GM12873 (cell line): ENCODE measurements at regions not wholly inside any gene's neighbourhood (a gene's known extent, or its start where the extent isn't known, plus 50 kb on each side); places are given as distances from the start of the nearest gene placed in this dataset.

Experiments used
- TF ChIP-seq, protein P1 (sequence below): IDR thresholded peaks from 2 replicates; pipeline ENCODE4 v1.5.1; 2012; ENCODE audit warnings: low read depth, mild to moderate bottlenecking, moderate library complexity, low read length, control low read depth; ENCODE audit not compliant: insufficient read depth; ENCODE audit errors: missing control alignments

GRCh38 chr14:27410981-27411380 is 813.1 kb upstream of the NOVA1 start:
- TF ChIP-seq, protein P1, sequence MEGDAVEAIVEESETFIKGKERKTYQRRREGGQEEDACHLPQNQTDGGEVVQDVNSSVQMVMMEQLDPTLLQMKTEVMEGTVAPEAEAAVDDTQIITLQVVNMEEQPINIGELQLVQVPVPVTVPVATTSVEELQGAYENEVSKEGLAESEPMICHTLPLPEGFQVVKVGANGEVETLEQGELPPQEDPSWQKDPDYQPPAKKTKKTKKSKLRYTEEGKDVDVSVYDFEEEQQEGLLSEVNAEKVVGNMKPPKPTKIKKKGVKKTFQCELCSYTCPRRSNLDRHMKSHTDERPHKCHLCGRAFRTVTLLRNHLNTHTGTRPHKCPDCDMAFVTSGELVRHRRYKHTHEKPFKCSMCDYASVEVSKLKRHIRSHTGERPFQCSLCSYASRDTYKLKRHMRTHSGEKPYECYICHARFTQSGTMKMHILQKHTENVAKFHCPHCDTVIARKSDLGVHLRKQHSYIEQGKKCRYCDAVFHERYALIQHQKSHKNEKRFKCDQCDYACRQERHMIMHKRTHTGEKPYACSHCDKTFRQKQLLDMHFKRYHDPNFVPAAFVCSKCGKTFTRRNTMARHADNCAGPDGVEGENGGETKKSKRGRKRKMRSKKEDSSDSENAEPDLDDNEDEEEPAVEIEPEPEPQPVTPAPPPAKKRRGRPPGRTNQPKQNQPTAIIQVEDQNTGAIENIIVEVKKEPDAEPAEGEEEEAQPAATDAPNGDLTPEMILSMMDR, result no peak

GRCh38 chr14:27427796-27428195 is 830.0 kb upstream of the NOVA1 start:
- TF ChIP-seq, protein P1, result no peak

GRCh38 chr14:27435923-27436670 is 838.3 kb upstream of the NOVA1 start:
- TF ChIP-seq, protein P1, result no peak

DNA sequence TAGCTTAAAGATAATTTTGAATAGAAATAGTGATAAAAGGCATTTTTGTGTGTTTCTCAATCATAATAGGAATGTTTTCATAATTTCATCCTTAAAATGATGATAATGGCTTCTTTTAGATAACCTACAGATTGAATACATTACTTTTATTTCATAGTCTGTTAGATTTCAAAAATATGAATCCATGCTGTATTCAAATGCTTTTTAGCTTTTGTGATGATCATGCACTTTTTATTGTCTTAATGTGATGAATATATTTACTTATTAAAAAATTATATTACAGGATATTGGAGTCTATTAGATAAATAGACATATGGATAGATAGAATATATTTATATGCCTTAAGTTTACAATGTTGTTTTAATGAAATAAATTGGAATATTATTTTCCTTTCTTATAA is 886.8 kb upstream of the NOVA1 start:
- TF ChIP-seq, protein P1, result no peak

GRCh38 chr14:27485193-27485592 is 887.4 kb upstream of the NOVA1 start:
- TF ChIP-seq, protein P1, result no peak

DNA sequence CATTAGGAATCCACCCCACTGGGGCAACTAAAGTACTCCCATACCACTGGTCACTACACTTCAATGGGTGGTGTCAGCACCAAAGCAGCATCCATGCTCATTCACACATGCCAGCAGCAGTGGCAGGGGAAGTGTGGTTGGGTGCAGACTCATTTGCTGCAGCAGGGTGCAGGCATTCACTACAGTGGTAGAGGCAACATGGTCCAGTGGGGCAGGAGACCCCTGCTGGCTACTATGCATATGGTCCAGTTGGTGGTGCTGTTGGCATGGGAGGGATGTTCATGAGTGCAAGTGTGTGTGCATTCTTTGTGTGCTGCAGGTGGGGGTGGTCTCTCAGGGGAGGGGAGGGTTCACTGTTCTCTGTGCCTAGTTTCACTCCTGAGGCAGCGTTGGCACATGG is 908.4 kb upstream of the NOVA1 start:
- TF ChIP-seq, protein P1, result no peak

GRCh38 chr14:27528328-27528727 is 930.5 kb upstream of the NOVA1 start:
- TF ChIP-seq, protein P1, result peak; percentile 17
